Peyer's patch (tissue), 4 donors: ENCODE measurements at regions not wholly inside any gene's neighbourhood (a gene's known extent, or its start where the extent isn't known, plus 50 kb on each side); places are given as distances from the start of the nearest gene placed in this dataset.

Experiments used
- POLR2A ChIP-seq, 2 donors: fragments of 450-650 bp; IDR thresholded peaks; one replicate each; pipeline ENCODE4 v1.5.1; 2017; ENCODE audit warnings: antibody characterized with exemption in 2 of 2, mild to moderate bottlenecking in 2 of 2, moderate library complexity in 2 of 2
- TF ChIP-seq, protein P1 (sequence below), 6 experiments: fragments of 450-650 bp in 4 of 6; fragments of 200-600 bp in 2 of 6; sonication (generic) in 1 of 6; IDR thresholded peaks; one replicate each; pipeline ENCODE4 v1.5.1; 2017 to 2019; ENCODE audit warnings: antibody characterized with exemption in 6 of 6, mild to moderate bottlenecking in 3 of 6, moderate library complexity in 1 of 6

DNA sequence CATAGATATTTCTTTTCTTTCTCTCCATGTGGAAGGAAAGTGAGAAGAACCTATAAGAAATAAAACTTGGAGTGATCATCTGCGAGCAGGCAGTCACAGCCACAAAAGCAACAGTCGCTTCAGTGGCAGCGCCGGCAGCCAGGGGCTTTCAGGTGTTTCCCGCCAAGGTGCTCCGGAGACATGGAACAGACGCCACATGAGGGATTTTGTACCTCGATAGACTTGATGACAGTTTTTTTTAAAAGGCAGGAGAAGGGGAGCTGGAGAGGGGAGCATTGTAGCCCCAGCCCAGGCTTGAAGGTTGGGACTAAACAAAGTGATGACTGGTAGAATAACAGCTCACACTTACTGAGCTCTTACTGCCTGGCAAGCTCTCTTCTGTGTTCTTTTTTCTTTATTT, 471.4 kb upstream of the B3GAT1 start:
- TF ChIP-seq, protein P1, sequence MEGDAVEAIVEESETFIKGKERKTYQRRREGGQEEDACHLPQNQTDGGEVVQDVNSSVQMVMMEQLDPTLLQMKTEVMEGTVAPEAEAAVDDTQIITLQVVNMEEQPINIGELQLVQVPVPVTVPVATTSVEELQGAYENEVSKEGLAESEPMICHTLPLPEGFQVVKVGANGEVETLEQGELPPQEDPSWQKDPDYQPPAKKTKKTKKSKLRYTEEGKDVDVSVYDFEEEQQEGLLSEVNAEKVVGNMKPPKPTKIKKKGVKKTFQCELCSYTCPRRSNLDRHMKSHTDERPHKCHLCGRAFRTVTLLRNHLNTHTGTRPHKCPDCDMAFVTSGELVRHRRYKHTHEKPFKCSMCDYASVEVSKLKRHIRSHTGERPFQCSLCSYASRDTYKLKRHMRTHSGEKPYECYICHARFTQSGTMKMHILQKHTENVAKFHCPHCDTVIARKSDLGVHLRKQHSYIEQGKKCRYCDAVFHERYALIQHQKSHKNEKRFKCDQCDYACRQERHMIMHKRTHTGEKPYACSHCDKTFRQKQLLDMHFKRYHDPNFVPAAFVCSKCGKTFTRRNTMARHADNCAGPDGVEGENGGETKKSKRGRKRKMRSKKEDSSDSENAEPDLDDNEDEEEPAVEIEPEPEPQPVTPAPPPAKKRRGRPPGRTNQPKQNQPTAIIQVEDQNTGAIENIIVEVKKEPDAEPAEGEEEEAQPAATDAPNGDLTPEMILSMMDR (IDR thresholded peaks at IDR 0.05), result no peak
- no peak for TF ChIP-seq POLR2A (IDR thresholded peaks at IDR 0.05)
